GM19324 (cell line): ENCODE measurements at regions not wholly inside any gene's neighbourhood (a gene's known extent, or its start where the extent isn't known, plus 50 kb on each side); places are given as distances from the start of the nearest gene placed in this dataset.

ENCODE experiments used
- ATAC-seq: cut with Tn5 transposase; IDR thresholded peaks from one replicate; pipeline ENCODE4 v1.9.1; 2021; ENCODE audit warnings: mild to moderate bottlenecking, moderate library complexity; ENCODE audit not compliant: unreplicated experiment, low FRiP score

DNA sequence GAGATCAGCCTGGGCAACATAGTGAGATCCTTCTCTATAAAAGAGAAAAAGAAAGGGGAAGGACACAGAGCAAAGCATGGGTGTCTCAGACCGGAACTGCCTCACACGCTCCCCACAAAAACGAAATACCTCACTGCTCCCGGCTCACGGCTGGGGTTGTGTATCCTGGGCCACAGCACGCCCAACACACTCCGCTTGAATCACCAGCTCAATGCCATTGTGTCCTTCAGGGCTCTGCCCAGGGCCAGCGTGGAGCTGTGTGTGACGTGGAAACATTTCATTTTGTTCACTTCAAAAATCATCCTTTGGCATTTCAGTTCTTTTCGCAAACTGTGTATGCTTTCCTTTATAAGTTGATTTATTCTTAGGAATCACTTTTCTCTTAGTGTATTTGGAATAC is 279.5 kb downstream of the IRX1 start:
- ATAC-seq, result no peak

DNA sequence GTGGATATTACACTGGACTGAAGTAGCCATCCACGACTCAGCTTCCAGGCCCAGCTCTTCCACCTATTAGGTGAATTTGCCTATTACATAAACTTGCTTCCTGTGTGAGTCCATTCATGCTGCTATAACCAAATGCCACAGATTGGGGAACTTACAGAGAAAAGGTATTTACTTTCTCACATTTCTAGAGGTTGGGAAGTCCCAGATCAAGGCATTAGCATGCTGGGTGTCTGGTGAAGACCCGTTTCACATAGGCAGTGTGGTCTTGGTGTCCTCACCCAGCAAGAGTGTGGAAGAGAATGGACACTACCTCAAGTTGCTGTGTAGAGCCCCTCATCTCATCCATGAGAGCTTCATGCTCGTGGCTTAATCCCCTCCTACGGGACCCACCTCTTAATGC is 282.6 kb downstream of the IRX1 start:
- no peak for ATAC-seq

DNA sequence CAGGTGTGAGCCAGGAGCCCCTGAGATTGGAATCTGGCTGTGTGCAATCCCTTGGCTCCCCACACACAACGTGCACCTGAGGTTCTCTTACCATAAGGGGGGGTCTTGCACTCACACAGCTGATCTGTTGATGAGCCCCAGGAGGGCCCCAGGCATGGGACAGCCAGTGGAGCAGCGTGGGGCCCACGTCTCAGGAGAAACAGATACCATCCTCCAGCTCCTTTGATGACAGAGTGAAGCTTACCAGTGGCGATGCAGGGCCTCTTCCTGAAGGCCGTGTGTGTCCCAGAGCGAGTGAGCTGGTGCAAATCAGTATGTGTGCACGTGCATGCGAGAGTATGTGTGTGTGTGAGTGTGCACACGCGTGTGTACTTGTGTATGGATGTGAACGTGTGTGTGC is 287.4 kb downstream of the IRX1 start:
- ATAC-seq, result no peak

DNA sequence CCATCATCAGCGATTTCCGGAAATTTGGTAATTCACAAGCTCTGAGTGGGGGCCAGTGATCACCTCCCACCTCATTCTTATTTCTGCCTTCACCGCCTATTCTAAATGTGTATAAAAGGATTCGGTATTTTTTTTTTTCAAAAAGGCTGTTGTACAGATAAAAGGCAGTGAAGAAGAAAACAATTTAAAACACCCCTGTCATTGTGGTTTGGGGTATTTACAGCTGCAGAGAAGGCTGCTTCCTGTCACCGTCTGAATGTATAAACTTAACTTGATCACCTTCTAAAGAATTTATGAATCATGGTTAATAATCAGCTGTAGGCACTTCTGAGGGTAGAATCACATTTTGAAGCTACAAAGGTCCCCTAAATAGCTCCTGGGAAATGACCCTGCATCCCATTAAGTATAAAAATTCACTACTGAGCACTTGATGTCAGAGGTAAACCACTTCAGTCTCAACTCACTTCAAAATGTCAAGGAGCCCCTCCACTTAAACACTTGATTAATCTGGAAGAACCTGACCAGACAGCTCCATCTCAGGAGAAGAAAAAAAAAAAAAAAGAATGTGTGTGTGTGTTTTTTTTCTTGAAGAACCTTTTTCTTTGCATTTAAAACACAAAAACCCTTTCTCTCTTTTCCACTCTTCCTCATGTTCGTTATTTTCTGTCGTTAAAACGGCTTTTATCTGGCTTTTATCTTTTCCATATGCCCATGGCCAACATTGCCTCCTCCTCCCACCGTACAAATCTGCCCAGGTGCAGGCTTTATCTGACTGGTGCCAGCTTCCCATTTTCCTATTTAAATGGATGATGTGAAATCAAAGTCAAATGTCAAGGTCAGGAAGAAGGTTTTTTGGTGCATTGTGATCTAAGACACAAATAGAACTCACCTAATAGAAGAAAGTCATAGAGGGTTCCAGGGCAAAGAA is 291.2 kb downstream of the IRX1 start:
- ATAC-seq, result no peak

DNA sequence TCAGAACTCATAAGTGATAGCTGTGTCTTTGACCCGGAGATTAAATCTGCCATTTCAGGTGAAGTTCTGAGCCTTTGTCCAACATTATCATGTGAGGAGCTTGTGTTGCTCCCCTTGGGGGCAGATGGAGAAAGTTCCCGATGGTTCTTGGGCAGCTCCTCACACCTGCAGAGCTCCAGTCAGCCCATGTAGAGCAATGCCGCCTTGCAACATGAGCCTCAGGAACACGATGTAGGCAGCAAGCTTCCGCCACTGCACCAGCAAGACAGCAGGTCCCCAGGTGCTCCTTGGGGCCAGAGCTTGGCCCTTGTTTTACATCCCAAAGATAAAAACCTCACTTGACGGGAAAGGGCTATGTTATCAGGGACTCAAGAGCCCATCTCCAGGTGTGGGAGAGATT is 292.7 kb downstream of the IRX1 start:
- ATAC-seq, result no peak

DNA sequence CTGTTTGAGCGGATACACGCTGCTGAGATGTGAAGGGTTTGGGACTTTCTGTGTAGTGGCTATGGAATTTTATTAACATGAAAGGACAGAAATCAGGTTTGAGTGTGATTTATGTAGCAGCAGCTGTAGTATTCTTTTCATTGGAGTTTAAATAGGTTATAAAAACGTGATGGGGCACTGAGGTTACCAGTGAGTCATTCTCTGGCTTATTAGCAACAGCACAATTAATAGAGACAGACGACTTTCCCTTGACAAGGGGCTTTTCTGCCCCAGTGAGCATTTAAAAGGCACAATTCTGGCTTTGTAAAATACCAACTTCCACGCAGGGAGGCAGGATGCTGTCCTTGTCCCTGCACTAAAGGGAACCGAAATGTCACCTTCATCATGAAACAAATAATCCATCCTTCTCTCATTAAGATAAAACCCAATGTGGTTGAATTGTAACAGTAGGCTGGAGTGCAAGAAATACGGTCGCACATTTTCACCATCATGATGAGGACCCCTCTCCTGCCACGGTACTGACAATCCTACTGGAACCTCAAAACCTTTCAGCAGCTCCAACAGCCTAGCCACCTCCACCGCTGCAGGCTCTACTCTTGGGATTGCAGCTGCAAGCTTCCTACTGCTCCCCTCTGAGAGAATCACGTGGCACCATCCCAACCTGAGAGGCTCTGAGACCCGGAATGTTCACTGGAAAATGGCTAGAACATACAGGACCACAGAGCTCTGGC is 293.9 kb downstream of the IRX1 start:
- no peak for ATAC-seq

DNA sequence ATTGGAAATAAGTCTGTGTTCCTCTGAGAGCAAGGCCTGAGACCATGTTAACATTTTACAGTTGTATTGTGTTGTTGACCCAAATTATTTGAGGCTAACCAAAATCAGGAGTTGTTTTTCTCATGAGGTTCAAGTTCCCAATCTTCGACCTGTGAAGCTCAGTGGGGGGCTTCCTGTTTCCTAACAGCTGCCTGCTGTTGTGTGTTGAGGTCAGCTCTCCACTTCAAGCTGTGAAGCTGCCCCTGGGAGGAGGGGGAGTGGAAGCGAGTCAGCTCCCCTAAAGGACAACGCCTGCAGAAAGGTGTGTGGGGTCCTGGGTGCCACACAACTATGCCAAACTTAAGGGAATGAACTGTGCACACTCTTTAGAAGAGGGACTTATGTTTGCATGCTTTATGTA is 295.5 kb downstream of the IRX1 start:
- ATAC-seq, result no peak

DNA sequence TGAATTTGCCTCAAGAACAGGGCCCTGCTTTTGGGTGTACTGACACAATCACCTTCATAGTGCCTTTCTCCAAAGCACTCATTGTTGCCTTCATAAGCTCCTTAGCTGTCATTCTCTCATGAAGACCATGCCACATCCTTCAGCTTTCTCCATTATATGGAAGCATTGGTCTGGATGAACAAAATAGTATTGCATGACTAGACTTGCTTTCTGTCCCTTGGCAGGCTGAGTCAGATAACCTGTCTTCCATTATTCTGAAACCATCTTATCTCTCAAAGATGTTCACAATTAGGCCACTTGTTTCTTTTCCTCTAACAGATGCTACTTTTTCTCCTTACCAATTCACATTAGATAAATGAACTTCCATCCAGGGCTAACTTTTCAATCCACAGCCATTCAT is 297.9 kb downstream of the IRX1 start:
- no peak for ATAC-seq

DNA sequence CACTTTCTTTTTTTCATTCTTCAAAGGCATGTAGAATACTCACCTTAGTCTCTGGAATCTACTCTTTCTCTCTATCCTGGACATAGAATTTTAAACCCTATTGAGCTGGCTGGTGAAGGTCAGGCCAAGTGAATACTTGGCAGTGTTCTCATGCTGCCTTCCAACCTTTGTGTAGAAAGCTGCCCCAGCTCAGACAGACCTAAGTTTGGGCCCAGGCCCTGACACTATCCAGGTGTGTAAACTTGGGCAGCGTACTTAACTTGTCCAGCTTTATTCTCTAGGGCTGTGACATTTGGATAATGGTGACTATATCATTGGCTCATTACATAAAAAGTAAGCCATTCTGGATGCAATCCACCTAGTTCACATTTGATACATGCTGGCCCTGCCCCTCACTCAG is 298.3 kb downstream of the IRX1 start:
- ATAC-seq, result no peak

DNA sequence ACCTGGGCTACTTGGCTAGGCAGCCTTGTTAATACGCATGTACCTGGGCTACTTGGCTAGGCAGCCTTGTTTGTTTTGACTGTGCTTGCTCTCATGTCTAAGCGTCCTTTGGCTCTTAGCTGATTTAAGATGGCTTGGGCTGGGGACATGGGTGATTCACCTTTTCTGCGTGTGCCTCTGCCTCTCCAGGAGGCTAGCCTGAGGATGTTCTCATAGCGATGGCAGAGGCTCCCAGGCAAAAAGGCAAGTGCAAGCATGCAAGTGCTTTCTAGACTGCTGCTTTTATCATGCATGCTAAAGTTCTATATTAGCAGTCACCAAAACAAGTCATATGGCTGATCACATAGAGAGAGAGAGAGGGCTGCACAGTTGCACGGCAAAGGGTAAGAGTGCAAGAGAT is 300.5 kb downstream of the IRX1 start:
- ATAC-seq, result no peak

DNA sequence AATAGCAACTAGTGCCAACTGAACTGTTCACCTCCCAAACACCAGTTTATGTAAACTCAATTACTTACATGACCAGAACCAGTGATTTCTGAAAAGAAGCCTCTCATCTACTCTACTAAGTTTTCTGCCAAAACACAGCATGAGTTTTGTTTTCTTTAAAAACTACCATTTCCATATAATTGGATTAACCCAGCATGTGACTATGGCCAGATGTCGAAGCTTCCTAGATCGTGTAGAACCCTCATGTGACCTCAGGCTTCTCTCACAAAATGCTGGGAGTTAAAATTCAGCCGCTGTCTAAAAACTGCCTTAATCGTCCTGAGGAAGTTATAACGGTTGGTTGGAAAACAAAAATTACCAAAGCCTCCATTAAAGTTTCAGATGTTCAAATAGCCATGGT is 303.5 kb downstream of the IRX1 start:
- no peak for ATAC-seq

DNA sequence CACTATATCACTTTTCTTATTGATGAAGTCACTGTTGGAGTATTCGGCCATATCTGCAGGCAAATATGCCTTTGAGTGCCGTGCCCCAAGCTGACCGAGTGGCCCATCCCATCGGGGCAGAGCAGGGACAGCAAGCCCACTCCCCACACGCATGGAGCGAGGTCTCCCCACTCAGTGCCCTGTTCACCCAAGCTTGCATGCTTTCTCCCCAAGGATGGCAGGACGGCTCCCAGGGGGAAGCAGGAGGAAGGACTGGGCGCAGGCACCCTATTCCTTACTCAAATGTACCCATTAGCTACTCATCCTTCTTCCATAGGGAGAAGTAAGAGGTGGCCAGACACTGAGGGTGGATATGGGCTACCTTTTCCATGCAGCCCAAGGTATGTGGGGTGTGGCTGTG is 309.0 kb downstream of the IRX1 start:
- no peak for ATAC-seq

DNA sequence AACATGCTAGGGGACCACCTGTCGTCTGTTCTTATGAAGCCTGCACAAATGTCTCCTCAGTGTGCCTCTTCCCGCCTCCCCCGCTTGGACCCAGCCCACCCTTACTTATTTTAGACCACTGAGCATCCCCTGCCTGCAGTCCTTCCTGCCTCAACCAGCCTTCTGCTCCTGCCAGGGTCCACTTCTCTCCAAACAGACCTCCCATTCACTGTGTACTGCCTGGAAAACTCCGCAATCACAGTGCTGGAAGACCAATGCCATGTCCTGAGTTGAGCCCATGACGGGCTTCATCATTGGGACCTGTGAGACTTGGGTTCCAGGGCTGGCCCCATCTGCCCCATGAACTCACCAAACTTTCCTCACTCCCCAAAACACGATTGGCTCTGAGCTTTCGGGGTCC is 309.4 kb downstream of the IRX1 start:
- ATAC-seq, result no peak

DNA sequence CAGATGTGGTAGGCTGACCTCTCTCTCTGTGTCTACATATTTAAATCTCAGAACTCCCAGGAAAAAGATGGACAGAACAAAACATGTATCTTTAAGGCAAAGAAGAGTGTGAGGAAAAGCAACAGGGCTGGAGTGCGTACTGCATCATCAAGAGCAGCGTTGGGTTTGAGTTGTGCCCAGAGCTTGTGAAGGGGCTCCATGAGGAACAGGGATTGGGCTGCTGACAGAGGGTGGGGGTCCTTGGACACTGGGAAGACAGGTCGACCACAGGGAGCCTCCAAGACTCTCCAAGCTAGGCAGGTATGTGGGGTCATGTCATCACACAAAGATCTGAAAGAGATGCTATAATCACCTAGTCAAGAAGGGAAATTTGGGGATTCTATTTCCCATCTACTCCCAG is 309.9 kb downstream of the IRX1 start:
- ATAC-seq, result no peak

DNA sequence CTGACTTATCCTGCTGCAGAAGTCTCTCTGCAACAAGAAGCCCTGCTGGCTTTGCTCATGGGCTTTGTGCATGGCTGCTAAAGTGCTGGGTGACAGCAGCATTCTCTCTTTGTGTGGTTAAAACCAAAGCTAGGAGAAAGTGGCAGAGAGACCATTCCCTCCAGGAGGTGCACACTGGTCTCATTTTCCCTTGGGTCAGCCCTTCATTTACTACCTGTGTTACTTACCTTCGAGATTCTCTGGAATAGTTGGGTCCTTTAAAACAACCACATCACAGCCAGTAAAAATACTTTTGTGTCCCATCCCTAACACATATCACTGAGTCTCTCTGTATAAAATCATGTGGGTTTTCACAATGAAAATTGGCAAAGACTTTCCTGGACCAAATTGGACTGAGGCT is 315.5 kb downstream of the IRX1 start:
- ATAC-seq, result no peak

DNA sequence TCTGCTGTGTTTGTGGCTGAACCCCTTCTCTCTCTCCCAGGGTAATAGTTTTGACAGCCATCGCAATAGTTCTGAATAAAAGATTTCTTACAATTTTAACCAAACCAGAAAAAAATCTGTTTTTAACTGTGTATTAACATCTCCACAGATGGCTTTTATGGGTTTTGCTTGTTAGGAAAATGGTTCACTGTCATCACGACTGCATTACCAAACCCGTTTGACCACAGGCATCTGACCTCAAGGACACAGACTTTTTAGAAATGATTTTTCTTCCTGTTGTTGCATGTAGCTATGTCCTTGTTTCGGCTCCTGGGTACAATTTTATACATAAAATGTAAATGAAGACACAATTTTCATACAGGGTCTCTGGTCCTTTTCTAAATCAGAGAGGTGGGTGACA is 316.1 kb downstream of the IRX1 start:
- no peak for ATAC-seq

DNA sequence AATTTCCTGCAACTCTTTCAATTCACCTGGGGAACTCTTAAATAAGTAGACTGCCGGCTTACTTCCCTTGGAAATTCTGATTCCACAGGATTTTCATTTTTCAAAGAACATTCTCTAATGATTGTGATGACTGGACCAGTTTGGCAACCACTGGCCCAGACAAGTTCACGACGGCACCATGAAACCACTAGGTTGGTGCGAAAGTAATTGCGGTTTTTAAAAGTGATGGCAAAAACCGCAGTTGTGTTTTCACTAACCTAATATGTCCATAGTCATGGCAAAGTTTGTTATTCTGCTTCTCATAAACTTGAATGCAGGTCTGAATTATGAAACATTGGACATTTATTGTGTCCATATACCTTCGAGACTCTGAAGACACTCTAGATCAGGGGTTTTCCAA is 317.2 kb downstream of the IRX1 start:
- ATAC-seq, result no peak

DNA sequence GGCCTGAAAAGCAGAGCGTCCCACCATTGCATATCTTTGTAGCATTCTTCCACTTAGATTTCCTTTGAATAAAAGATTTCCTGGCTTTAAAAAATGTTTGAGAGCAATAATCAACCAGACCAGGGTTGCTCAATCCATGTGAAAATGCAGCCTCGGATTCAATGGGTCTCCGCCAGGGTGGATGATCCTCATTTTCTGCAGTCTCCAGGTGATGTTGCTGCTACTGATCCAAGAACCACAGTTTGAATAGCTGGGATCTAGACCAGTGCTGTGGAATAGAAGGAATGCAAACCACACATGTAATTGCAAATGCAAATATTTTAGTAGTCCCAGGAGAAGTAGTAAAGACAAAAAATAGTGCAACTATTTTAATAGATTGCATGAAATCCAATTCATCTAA is 317.6 kb downstream of the IRX1 start:
- ATAC-seq, result no peak

DNA sequence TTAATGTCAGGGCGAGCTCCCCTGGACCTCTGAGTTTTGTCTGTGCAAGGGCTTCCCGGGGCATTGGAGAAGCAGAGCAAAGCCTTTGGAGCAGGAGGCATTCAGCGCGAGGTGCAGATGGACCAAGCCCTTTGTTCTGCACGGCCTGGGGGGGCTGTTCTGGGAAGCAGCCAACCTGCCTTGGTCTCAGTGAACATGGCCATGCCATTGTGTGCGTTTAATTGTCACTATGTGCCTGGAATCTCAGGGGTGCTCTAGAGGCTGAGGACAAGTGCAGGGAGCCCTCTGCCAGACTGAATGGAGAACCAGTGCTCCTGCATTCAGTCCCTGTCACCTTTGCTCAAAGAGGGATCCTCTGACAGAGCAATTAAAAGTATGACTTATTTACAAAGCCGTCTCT is 329.4 kb downstream of the IRX1 start:
- ATAC-seq, result no peak

DNA sequence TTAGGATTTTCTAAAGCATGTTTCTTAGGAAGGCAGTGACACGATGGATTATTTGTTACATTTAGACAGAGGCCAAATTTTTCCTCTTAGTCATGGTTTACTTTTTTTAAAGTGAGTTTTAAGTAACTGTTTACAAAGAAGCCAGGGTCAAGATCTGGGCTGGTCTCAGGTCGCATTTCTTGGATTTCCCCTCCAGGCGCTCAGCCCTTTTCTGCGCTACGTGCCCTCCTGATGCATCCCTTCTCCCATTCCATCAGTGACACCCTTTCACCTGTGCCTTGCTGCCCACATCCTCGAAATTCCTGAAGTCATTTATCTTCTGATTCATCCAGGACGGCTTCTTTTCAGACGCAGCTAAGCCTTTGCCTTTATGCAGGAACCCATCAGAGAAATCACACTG is 330.3 kb downstream of the IRX1 start:
- no peak for ATAC-seq

DNA sequence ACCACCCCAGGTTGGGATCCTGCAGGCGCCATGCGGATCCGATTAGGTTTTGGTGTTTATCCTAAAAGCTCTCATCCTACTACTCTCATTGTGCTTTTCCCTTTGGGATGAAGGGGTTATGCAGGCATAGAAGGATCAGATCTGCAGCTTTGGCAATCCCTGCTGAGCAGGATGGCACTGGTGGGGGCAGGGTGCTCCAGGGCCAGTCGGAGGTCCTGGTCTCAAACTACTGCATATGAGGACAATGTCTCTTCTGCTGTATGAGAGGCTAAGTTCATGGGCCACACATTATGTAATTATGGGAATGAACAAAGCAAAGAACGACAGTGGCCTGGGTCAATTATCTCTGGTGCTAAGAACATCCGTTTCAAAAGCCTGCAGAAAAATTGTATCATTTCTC is 334.2 kb downstream of the IRX1 start:
- no peak for ATAC-seq

DNA sequence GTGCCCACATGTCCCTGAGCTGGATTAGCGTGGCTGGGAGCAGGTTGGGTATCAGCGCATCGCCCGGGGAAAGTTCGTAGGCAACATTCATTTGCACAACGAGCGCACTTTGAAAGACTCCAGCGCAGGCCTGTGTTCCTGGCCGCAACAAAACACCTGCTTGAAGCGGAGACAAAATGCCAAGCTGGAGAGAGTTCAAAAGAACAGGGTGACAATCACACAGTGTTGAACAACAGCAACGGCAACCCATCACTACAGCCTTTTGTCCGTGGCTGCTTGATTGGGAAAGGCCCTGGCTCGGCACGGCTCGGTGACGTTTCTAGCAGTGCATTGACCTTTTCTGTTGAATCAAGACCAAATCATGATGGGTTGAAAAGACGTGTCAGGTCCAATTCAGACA is 336.3 kb downstream of the IRX1 start:
- no peak for ATAC-seq
